ENCODE measurements at regions not wholly inside any gene's neighbourhood (a gene's known extent, or its start where the extent isn't known, plus 50 kb on each side); places are given as distances from the start of the nearest gene placed in this dataset.

- no peak for TF ChIP-seq CTCF (IDR thresholded peaks at IDR 0.05; ENCODE audit: low read depth, low read length, poor library complexity, severe bottlenecking)
- TF ChIP-seq EZH2phosphoT487 (IDR thresholded peaks at IDR 0.05; ENCODE audit: borderline replicate concordance, low read length) = no peak
These were observed 92.1 kb upstream of the FHL2 start for GRCh38 chr2:105490956-105491355.

All from DOHH2 (cell line).